ENCODE measurements at regions not wholly inside any gene's neighbourhood (a gene's known extent, or its start where the extent isn't known, plus 50 kb on each side); places are given as distances from the start of the nearest gene placed in this dataset.
"Not testable (repeated sequence)": the region's sequence is repeated elsewhere in the genome, so short reads cannot be mapped to it uniquely, and the experiment has no call there.

GRCh38 chr10:33688506-33688905, 354.0 kb upstream of the NRP1 start:
- DNase-seq = no peak

- no peak for DNase-seq
Observed at GRCh38 chr10:33684211-33684611, 349.7 kb upstream of the NRP1 start.

GRCh38 chr10:33681595-33681994, 347.1 kb upstream of the NRP1 start:
- no peak for DNase-seq

- DNase-seq = no peak
Observed at GRCh38 chr10:33680036-33680435, 345.6 kb upstream of the NRP1 start.

- no peak for DNase-seq
Observed at GRCh38 chr10:33676606-33677339, 342.3 kb upstream of the NRP1 start.

- DNase-seq = no peak
Observed at GRCh38 chr10:33674986-33675599, 340.6 kb upstream of the NRP1 start.

GRCh38 chr10:33674491-33674890, 340.0 kb upstream of the NRP1 start:
- DNase-seq = no peak

GRCh38 chr10:33673839-33674415, 339.5 kb upstream of the NRP1 start:
- DNase-seq = no peak

GRCh38 chr10:33669904-33670303, 335.4 kb upstream of the NRP1 start:
- peak; percentile 67 for DNase-seq

GRCh38 chr10:33666686-33667480, 332.4 kb upstream of the NRP1 start:
- DNase-seq = no peak

- DNase-seq = no peak
Observed at GRCh38 chr10:33665501-33665900, 331.0 kb upstream of the NRP1 start.

- DNase-seq = no peak
Observed at GRCh38 chr10:33664070-33664469, 329.6 kb upstream of the NRP1 start.

- peak; percentile 58 for DNase-seq
Observed at GRCh38 chr10:33661580-33662336, 327.3 kb upstream of the NRP1 start.

- no peak for DNase-seq
Observed at GRCh38 chr10:33660329-33660728, 325.9 kb upstream of the NRP1 start.

- DNase-seq = no peak
Observed at GRCh38 chr10:33657913-33658312, 323.4 kb upstream of the NRP1 start.

GRCh38 chr10:33657154-33657908, 322.9 kb upstream of the NRP1 start:
- no peak for DNase-seq

GRCh38 chr10:33655921-33656320, 321.5 kb upstream of the NRP1 start:
- no peak for DNase-seq

- DNase-seq = no peak
Observed at GRCh38 chr10:33655165-33655815, 320.8 kb upstream of the NRP1 start.

GRCh38 chr10:33653584-33654367, 319.3 kb upstream of the NRP1 start:
- no peak for DNase-seq

GRCh38 chr10:33652870-33653269, 318.4 kb upstream of the NRP1 start:
- no peak for DNase-seq

GRCh38 chr10:33650131-33650530, 315.7 kb upstream of the NRP1 start:
- not testable (repeated sequence) for DNase-seq

Data from NCI-H524 treated with DMSO at 0.1 percent for 48 hours (cell line).